Cardiac muscle cell (in vitro differentiated cells and primary cell): ENCODE measurements at regions not wholly inside any gene's neighbourhood (a gene's known extent, or its start where the extent isn't known, plus 50 kb on each side); places are given as distances from the start of the nearest gene placed in this dataset.

ENCODE experiments used
- DNase-seq, 2 donors: peaks; one replicate each; pipeline versions ENCODE4 v3.0.0 to v3.0.0-alpha.2; 2010 to 2017; ENCODE audit warnings: low read depth in 1 of 2, low spot score in 1 of 2
- H3K27ac ChIP-seq: fragments of 200-600 bp; sonication (generic); 2 replicates; pipeline ENCODE4 v1.5.1; 2016
- H3K27me3 ChIP-seq: fragments of 200-600 bp; sonication (generic); 2 replicates; pipeline ENCODE4 v1.6.0; 2016; ENCODE audit warnings: control low read depth
- H3K36me3 ChIP-seq: fragments of 200-600 bp; sonication (generic); 2 replicates; pipeline ENCODE4 v1.5.1; 2016; ENCODE audit warnings: control low read depth
- H3K4me1 ChIP-seq: fragments of 200-600 bp; sonication (generic); 2 replicates; pipeline ENCODE4 v1.8.1; 2017; ENCODE audit warnings: low read depth, mild to moderate bottlenecking, mixed run types
- H3K4me3 ChIP-seq: fragments of 200-600 bp; sonication (generic); 2 replicates; pipeline ENCODE4 v1.5.1; 2016; ENCODE audit warnings: mild to moderate bottlenecking
- H3K9me3 ChIP-seq: fragments of 200-600 bp; sonication (generic); 2 replicates; pipeline ENCODE4 v1.5.1; 2017; ENCODE audit warnings: low read depth, mild to moderate bottlenecking, control low read depth
- CTCF ChIP-seq: IDR thresholded peaks from 2 replicates; pipeline ENCODE4 v1.5.1; 2012; ENCODE audit warnings: low read depth, mild to moderate bottlenecking, low read length

GRCh38 chr19:30170081-30170480 lies 202.1 kb upstream of the ZNF536 start:
- no peaks in the 10 kb centered on the region for H3K36me3 ChIP-seq
- no peak for DNase-seq
- H3K4me3 ChIP-seq, result no peak overlapping the region
- H3K4me1 ChIP-seq, result no peaks in the 10 kb centered on the region
- no peaks in the 10 kb centered on the region for H3K27me3 ChIP-seq
- no peak for TF ChIP-seq CTCF
- no peak overlapping the region for H3K27ac ChIP-seq
- no peaks in the 10 kb centered on the region for H3K9me3 ChIP-seq

GRCh38 chr19:30170495-30171137 lies 201.6 kb upstream of the ZNF536 start:
- TF ChIP-seq CTCF, result no peak
- no peaks in the 10 kb centered on the region for H3K4me1 ChIP-seq
- no peaks in the 10 kb centered on the region for H3K9me3 ChIP-seq
- no peak overlapping the region for H3K27ac ChIP-seq
- no peak overlapping the region for H3K4me3 ChIP-seq
- DNase-seq, result no peak
- no peaks in the 10 kb centered on the region for H3K27me3 ChIP-seq
- H3K36me3 ChIP-seq, result no peaks in the 10 kb centered on the region

- Histone ChIP-seq H3K4me3 (no peak overlapping the region), H3K9me3 (no peaks in the 10 kb centered on the region), H3K27ac (no peak overlapping the region), H3K27me3 (no peaks in the 10 kb centered on the region), H3K4me1 (no peaks in the 10 kb centered on the region), H3K36me3 (no peaks in the 10 kb centered on the region)
- no peak for DNase-seq
- TF ChIP-seq CTCF, result no peak
Measured at GRCh38 chr19:30171138-30171635, 201.0 kb upstream of the ZNF536 start.

- Histone ChIP-seq H3K27ac (no peak overlapping the region), H3K36me3 (no peaks in the 10 kb centered on the region), H3K27me3 (no peaks in the 10 kb centered on the region), H3K4me3 (no peak overlapping the region), H3K9me3 (no peaks in the 10 kb centered on the region), H3K4me1 (no peaks in the 10 kb centered on the region)
- no peak for DNase-seq
- TF ChIP-seq CTCF, result no peak
Measured at GRCh38 chr19:30171795-30172612, 200.2 kb upstream of the ZNF536 start.

- Histone ChIP-seq H3K36me3 (no peaks in the 10 kb centered on the region), H3K4me3 (no peak overlapping the region)
- no peak for TF ChIP-seq CTCF
Measured at GRCh38 chr19:30172613-30173242, 199.5 kb upstream of the ZNF536 start.

More at GRCh38 chr19:30172613-30173242, 199.5 kb upstream of the ZNF536 start:
- H3K9me3 ChIP-seq, result no peaks in the 10 kb centered on the region
- H3K27me3 ChIP-seq, result no peaks in the 10 kb centered on the region
- no peak overlapping the region for H3K27ac ChIP-seq
- H3K4me1 ChIP-seq, result no peaks in the 10 kb centered on the region
- no peak for DNase-seq
